ENCODE measurements at regions not wholly inside any gene's neighbourhood (a gene's known extent, or its start where the extent isn't known, plus 50 kb on each side); places are given as distances from the start of the nearest gene placed in this dataset.

DNA sequence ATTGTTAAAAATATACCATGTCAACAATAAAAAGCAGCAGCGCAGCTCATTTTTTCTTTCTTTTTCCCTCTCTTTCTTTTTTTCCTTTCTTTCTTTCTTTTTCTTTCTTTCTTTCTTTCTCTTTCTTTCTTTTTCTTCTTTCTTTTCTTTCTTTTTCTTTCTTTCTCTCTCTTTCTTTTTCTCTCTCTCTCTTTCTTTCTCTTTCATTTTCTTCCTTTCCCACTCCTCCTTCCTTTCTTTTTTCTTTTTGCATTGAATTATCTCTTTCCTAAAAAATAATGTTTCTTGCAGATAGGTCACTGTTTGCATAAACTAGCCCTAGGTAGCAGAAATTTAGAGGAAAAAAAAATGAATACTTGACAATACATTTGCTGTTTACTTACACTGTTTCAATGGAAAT is 755.1 kb upstream of the COBL start:
- TF ChIP-seq EP300 (IDR thresholded peaks at IDR 0.05): no peak
- TF ChIP-seq, protein P1, sequence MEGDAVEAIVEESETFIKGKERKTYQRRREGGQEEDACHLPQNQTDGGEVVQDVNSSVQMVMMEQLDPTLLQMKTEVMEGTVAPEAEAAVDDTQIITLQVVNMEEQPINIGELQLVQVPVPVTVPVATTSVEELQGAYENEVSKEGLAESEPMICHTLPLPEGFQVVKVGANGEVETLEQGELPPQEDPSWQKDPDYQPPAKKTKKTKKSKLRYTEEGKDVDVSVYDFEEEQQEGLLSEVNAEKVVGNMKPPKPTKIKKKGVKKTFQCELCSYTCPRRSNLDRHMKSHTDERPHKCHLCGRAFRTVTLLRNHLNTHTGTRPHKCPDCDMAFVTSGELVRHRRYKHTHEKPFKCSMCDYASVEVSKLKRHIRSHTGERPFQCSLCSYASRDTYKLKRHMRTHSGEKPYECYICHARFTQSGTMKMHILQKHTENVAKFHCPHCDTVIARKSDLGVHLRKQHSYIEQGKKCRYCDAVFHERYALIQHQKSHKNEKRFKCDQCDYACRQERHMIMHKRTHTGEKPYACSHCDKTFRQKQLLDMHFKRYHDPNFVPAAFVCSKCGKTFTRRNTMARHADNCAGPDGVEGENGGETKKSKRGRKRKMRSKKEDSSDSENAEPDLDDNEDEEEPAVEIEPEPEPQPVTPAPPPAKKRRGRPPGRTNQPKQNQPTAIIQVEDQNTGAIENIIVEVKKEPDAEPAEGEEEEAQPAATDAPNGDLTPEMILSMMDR (IDR thresholded peaks at IDR 0.05): no peak

All from sigmoid colon (tissue), 4 donors.